ENCODE measurements at regions not wholly inside any gene's neighbourhood (a gene's known extent, or its start where the extent isn't known, plus 50 kb on each side); places are given as distances from the start of the nearest gene placed in this dataset.

DNA sequence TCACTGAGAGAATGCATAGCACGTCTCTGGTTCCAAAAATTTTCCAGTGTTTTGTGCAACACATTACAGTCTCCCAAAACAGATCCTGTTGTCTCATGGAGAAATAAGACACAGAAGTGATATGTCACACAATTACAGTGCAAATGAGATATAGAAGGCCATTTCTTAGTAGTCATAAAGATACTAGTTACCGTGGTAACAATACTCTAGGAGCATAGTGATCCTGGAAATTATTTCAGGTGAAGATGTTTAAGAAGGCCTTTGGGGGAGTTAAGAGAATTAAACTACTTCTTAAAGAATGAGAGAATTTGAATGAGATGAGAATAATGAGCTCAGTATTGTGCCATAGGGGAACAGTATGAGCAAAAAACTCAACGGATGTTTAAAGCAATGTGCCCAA lies 628.0 kb upstream of the MIR17HG start:
- TF ChIP-seq, protein P1, sequence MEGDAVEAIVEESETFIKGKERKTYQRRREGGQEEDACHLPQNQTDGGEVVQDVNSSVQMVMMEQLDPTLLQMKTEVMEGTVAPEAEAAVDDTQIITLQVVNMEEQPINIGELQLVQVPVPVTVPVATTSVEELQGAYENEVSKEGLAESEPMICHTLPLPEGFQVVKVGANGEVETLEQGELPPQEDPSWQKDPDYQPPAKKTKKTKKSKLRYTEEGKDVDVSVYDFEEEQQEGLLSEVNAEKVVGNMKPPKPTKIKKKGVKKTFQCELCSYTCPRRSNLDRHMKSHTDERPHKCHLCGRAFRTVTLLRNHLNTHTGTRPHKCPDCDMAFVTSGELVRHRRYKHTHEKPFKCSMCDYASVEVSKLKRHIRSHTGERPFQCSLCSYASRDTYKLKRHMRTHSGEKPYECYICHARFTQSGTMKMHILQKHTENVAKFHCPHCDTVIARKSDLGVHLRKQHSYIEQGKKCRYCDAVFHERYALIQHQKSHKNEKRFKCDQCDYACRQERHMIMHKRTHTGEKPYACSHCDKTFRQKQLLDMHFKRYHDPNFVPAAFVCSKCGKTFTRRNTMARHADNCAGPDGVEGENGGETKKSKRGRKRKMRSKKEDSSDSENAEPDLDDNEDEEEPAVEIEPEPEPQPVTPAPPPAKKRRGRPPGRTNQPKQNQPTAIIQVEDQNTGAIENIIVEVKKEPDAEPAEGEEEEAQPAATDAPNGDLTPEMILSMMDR (IDR thresholded peaks at IDR 0.05): no peak
- no peak for TF ChIP-seq POLR2A (IDR thresholded peaks at IDR 0.05)
